HG03045 (cell line): ENCODE measurements at regions not wholly inside any gene's neighbourhood (a gene's known extent, or its start where the extent isn't known, plus 50 kb on each side); places are given as distances from the start of the nearest gene placed in this dataset.

Experiments
- ATAC-seq: cut with Tn5 transposase; IDR thresholded peaks from one replicate; pipeline ENCODE4 v1.9.1; 2021; ENCODE audit warnings: mild to moderate bottlenecking, moderate library complexity; ENCODE audit not compliant: unreplicated experiment

GRCh38 chr2:8623958-8624591, 57.8 kb upstream of the ID2 start:
- no peak for ATAC-seq

GRCh38 chr2:8624855-8625398, 56.9 kb upstream of the ID2 start:
- ATAC-seq: no peak

GRCh38 chr2:8625399-8626300, 56.2 kb upstream of the ID2 start:
- no peak for ATAC-seq

- no peak for ATAC-seq
Measured at GRCh38 chr2:8626572-8626971, 55.3 kb upstream of the ID2 start.

GRCh38 chr2:8627019-8627691, 54.7 kb upstream of the ID2 start:
- no peak for ATAC-seq

- no peak for ATAC-seq
Measured at GRCh38 chr2:8627692-8628085, 54.2 kb upstream of the ID2 start.

- no peak for ATAC-seq
Measured at GRCh38 chr2:8628179-8628865, 53.5 kb upstream of the ID2 start.

GRCh38 chr2:8628866-8629209, 53.0 kb upstream of the ID2 start:
- ATAC-seq: no peak

- no peak for ATAC-seq
Measured at GRCh38 chr2:8629402-8629801, 52.5 kb upstream of the ID2 start.

GRCh38 chr2:8630676-8631464, 51.0 kb upstream of the ID2 start:
- no peak for ATAC-seq

GRCh38 chr2:8631465-8632005, 50.3 kb upstream of the ID2 start:
- ATAC-seq: no peak
